ENCODE measurements at regions not wholly inside any gene's neighbourhood (a gene's known extent, or its start where the extent isn't known, plus 50 kb on each side); places are given as distances from the start of the nearest gene placed in this dataset.

DNA sequence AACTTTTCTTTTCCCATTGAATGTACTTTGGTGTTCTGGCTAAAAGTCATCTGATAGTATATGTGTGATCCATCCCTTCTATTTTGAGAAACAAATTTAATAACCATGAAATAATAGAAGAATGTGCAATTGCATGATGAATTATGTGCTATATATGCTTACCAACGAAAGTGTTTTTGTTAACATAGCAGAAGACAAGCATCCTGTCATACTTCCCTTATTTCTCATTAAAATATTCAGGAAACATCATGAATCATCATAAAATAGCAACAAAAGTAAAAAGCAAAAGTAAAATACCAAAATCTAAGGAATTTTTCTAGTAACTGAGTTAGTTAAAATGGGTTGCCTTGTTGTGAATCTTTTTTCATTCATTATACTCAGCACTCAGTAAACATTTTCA, 409.0 kb upstream of the PDE3A start:
- H3K4me3 ChIP-seq (ENCODE audit: low read length): no peak overlapping the region
- no peaks in the 10 kb centered on the region for H3K36me3 ChIP-seq (ENCODE audit: control insufficient read depth, insufficient read depth, low read length, severe bottlenecking)
- peak; percentile 39 for DNase-seq (ENCODE audit: low read depth)
- no peak overlapping the region for H3K9ac ChIP-seq (ENCODE audit: low read length)
- no peaks in the 10 kb centered on the region for H3K9me3 ChIP-seq (ENCODE audit: control insufficient read depth, low read length)
- H3K4me1 ChIP-seq (ENCODE audit: control insufficient read depth, insufficient read depth, low read length): peaks cover 15% of the 10 kb centered on the region
- no peaks in the 10 kb centered on the region for H3K27me3 ChIP-seq (replicated peaks; ENCODE audit: control insufficient read depth, insufficient read depth, low read length)

DNA sequence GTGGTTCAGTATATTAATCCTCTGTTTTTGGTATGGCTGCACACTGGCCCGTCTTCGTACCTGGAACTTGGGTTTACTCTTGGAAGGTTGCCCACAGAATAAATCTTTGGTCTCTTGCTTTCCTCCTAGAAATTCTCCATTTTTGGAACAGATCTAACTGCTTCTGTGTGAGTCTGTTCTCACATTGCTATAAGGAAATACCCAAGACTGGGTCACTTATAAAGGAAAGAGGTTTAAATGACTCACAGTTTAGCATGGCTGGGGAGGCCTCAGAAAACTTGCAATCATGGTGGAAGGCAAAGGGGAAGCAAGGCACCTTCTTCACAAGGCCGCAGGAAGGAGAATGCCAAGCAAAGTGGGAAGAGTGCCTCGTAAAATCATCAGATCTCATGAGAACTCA, 407.8 kb upstream of the PDE3A start:
- no peak for DNase-seq (ENCODE audit: low read depth)
- Histone ChIP-seq H3K4me3 (ENCODE audit: low read length) (no peak overlapping the region), H3K9me3 (ENCODE audit: control insufficient read depth, low read length) (no peaks in the 10 kb centered on the region), H3K36me3 (ENCODE audit: control insufficient read depth, insufficient read depth, low read length, severe bottlenecking) (no peaks in the 10 kb centered on the region), H3K27me3 (replicated peaks; ENCODE audit: control insufficient read depth, insufficient read depth, low read length) (no peaks in the 10 kb centered on the region), H3K9ac (ENCODE audit: low read length) (no peak overlapping the region), H3K4me1 (ENCODE audit: control insufficient read depth, insufficient read depth, low read length) (peaks cover 15% of the 10 kb centered on the region)

DNA sequence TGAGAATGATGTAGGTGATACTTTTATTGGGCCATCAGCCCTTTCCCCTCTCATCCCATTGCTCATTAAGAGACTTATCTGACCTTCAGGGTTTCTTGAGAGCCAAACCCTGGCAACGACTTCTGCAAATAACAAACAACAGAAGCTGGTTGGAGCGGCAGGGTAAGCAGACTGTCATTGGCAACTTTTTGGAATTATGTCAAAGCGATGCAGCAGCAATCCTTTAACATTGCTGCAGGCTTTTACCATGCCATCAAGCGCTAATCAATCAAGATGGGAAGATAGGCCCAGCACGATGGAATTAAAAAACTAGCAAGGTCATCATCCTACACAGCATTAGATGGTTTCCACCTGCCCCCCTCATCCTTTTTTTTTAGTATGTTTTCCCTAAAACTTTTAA, 406.1 kb upstream of the PDE3A start:
- Histone ChIP-seq H3K4me1 (ENCODE audit: control insufficient read depth, insufficient read depth, low read length) (peaks cover 18% of the 10 kb centered on the region), H3K9ac (ENCODE audit: low read length) (no peak overlapping the region), H3K9me3 (ENCODE audit: control insufficient read depth, low read length) (no peaks in the 10 kb centered on the region), H3K36me3 (ENCODE audit: control insufficient read depth, insufficient read depth, low read length, severe bottlenecking) (no peaks in the 10 kb centered on the region), H3K4me3 (ENCODE audit: low read length) (no peak overlapping the region), H3K27me3 (replicated peaks; ENCODE audit: control insufficient read depth, insufficient read depth, low read length) (no peaks in the 10 kb centered on the region)
- no peak for DNase-seq (ENCODE audit: low read depth)

- H3K9ac ChIP-seq (ENCODE audit: low read length): no peak overlapping the region
- no peak overlapping the region for H3K4me3 ChIP-seq (ENCODE audit: low read length)
- peaks cover 17% of the 10 kb centered on the region for H3K4me1 ChIP-seq (ENCODE audit: control insufficient read depth, insufficient read depth, low read length)
- no peaks in the 10 kb centered on the region for H3K9me3 ChIP-seq (ENCODE audit: control insufficient read depth, low read length)
- H3K36me3 ChIP-seq (ENCODE audit: control insufficient read depth, insufficient read depth, low read length, severe bottlenecking): no peaks in the 10 kb centered on the region
- H3K27me3 ChIP-seq (replicated peaks; ENCODE audit: control insufficient read depth, insufficient read depth, low read length): no peaks in the 10 kb centered on the region
- DNase-seq (ENCODE audit: low read depth): no peak
These were observed 404.4 kb upstream of the PDE3A start for GRCh38 chr12:19963972-19964371.

DNA sequence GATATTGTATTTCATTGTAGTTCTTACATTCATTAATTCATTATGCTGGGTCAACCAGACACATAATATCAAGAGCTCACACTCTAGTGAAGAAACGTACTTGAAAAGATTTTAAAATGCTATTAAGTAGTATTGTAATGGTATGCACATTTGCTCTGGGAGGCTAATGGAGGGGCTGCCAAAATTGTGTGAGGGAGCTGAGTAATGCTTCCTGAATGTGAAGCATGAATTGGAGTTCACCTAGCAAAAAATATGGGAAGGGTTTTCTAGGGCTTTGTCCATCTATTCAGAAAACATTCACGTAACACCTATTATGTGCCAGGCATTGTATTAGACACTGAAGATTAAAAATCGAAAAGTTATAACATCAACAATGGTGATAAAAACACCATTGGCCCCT, 403.8 kb upstream of the PDE3A start:
- H3K36me3 ChIP-seq (ENCODE audit: control insufficient read depth, insufficient read depth, low read length, severe bottlenecking): no peaks in the 10 kb centered on the region
- H3K4me3 ChIP-seq (ENCODE audit: low read length): no peak overlapping the region
- peaks cover 19% of the 10 kb centered on the region for H3K4me1 ChIP-seq (ENCODE audit: control insufficient read depth, insufficient read depth, low read length)
- H3K9ac ChIP-seq (ENCODE audit: low read length): no peak overlapping the region
- H3K9me3 ChIP-seq (ENCODE audit: control insufficient read depth, low read length): no peaks in the 10 kb centered on the region
- no peak for DNase-seq (ENCODE audit: low read depth)
- no peaks in the 10 kb centered on the region for H3K27me3 ChIP-seq (replicated peaks; ENCODE audit: control insufficient read depth, insufficient read depth, low read length)

- H3K4me3 ChIP-seq (ENCODE audit: low read length): no peak overlapping the region
- H3K9ac ChIP-seq (ENCODE audit: low read length): no peak overlapping the region
- peaks cover 26% of the 10 kb centered on the region for H3K4me1 ChIP-seq (ENCODE audit: control insufficient read depth, insufficient read depth, low read length)
- H3K9me3 ChIP-seq (ENCODE audit: control insufficient read depth, low read length): no peaks in the 10 kb centered on the region
- H3K36me3 ChIP-seq (ENCODE audit: control insufficient read depth, insufficient read depth, low read length, severe bottlenecking): no peaks in the 10 kb centered on the region
- no peaks in the 10 kb centered on the region for H3K27me3 ChIP-seq (replicated peaks; ENCODE audit: control insufficient read depth, insufficient read depth, low read length)
- DNase-seq (ENCODE audit: low read depth): no peak
These were observed 402.9 kb upstream of the PDE3A start for GRCh38 chr12:19965196-19966038.

- no peaks in the 10 kb centered on the region for H3K9me3 ChIP-seq (ENCODE audit: control insufficient read depth, low read length)
- H3K4me3 ChIP-seq (ENCODE audit: low read length): no peak overlapping the region
- no peak overlapping the region for H3K9ac ChIP-seq (ENCODE audit: low read length)
- H3K27me3 ChIP-seq (replicated peaks; ENCODE audit: control insufficient read depth, insufficient read depth, low read length): no peaks in the 10 kb centered on the region
- H3K36me3 ChIP-seq (ENCODE audit: control insufficient read depth, insufficient read depth, low read length, severe bottlenecking): no peaks in the 10 kb centered on the region
- DNase-seq (ENCODE audit: low read depth): no peak
- peaks cover 32% of the 10 kb centered on the region for H3K4me1 ChIP-seq (ENCODE audit: control insufficient read depth, insufficient read depth, low read length)
These were observed 401.3 kb upstream of the PDE3A start for GRCh38 chr12:19967001-19967400.

GRCh38 chr12:19967431-19967830, 400.9 kb upstream of the PDE3A start:
- Histone ChIP-seq H3K4me1 (ENCODE audit: control insufficient read depth, insufficient read depth, low read length) (peaks cover 32% of the 10 kb centered on the region), H3K9ac (ENCODE audit: low read length) (no peak overlapping the region), H3K36me3 (ENCODE audit: control insufficient read depth, insufficient read depth, low read length, severe bottlenecking) (no peaks in the 10 kb centered on the region), H3K4me3 (ENCODE audit: low read length) (no peak overlapping the region), H3K27me3 (replicated peaks; ENCODE audit: control insufficient read depth, insufficient read depth, low read length) (no peaks in the 10 kb centered on the region), H3K9me3 (ENCODE audit: control insufficient read depth, low read length) (no peaks in the 10 kb centered on the region)
- peak; percentile 84 for DNase-seq (ENCODE audit: low read depth)

- H3K4me1 ChIP-seq (ENCODE audit: control insufficient read depth, insufficient read depth, low read length): peaks cover 26% of the 10 kb centered on the region
- H3K4me3 ChIP-seq (ENCODE audit: low read length): no peak overlapping the region
- H3K36me3 ChIP-seq (ENCODE audit: control insufficient read depth, insufficient read depth, low read length, severe bottlenecking): no peaks in the 10 kb centered on the region
- H3K9me3 ChIP-seq (ENCODE audit: control insufficient read depth, low read length): no peaks in the 10 kb centered on the region
- H3K27me3 ChIP-seq (replicated peaks; ENCODE audit: control insufficient read depth, insufficient read depth, low read length): no peaks in the 10 kb centered on the region
- H3K9ac ChIP-seq (ENCODE audit: low read length): no peak overlapping the region
- peak; percentile 92 for DNase-seq (ENCODE audit: low read depth)
These were observed 398.2 kb upstream of the PDE3A start for GRCh38 chr12:19970116-19970515.

DNA sequence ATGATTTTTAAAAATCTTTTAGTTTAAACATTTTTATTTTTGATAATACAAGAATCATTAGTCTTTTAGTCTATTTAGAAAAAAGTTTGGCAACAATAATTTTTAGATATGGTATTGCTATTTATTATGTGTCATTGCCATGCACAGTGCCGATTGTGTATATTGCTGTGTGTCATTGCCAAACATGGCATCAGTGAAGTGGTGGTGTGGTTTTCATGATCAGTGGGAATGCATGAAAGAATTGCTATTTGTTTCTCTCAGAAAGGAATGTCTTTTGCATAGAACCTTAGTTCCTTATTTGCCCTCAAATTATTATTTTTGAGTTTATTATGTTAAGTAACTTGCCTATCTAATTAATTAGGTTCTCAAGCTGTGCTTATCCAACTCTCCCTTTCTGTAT, 397.5 kb upstream of the PDE3A start:
- H3K27me3 ChIP-seq (replicated peaks; ENCODE audit: control insufficient read depth, insufficient read depth, low read length): no peaks in the 10 kb centered on the region
- peak; percentile 49 for DNase-seq (ENCODE audit: low read depth)
- peaks cover 26% of the 10 kb centered on the region for H3K4me1 ChIP-seq (ENCODE audit: control insufficient read depth, insufficient read depth, low read length)
- no peak overlapping the region for H3K9ac ChIP-seq (ENCODE audit: low read length)
- H3K9me3 ChIP-seq (ENCODE audit: control insufficient read depth, low read length): no peaks in the 10 kb centered on the region
- H3K36me3 ChIP-seq (ENCODE audit: control insufficient read depth, insufficient read depth, low read length, severe bottlenecking): no peaks in the 10 kb centered on the region
- H3K4me3 ChIP-seq (ENCODE audit: low read length): no peak overlapping the region

DNA sequence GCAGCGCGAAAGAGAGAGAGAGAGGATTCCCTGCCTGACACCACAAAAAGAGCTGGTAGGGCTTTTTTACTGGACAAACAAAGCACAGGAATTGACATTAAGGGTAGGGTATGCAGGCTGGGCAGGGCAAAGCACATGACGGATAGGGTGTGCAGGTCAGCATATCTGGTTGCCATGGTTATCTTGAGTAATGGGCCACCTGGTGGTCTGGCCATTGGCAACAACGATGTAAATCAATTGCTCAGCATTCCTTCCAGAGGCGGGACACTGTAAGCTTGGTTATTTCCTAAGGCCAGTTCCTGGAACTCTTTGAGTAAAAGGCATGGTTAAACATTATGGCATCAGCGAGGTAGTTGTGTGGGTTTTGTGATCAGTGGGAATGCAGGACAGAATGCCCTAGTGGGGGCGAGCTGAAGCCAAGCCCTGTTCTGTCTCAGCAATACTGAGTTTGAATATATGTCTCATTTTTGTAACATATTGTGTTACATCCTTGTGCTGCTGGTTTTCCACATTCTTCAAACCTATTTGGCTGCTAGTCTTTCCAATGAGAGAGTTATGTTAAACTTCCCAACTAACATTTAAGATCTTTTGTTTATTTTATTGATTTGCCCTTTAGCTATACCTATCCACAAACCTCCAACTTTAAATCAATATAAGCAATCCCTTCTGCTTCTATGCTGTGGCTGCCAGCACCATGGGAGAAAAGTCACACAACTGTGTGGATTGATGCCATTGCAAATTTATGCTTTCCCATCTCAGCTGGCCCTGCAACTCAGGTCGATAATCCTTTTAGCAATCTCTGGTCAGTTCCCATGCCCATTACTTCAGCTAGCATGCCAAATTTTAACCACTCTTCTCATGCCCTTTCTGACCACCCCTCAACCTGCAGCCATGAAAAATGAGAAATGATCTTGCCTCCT, 396.7 kb upstream of the PDE3A start:
- DNase-seq (ENCODE audit: low read depth): peak; percentile 81
- no peaks in the 10 kb centered on the region for H3K9me3 ChIP-seq (ENCODE audit: control insufficient read depth, low read length)
- no peaks in the 10 kb centered on the region for H3K27me3 ChIP-seq (replicated peaks; ENCODE audit: control insufficient read depth, insufficient read depth, low read length)
- H3K36me3 ChIP-seq (ENCODE audit: control insufficient read depth, insufficient read depth, low read length, severe bottlenecking): no peaks in the 10 kb centered on the region
- H3K9ac ChIP-seq (ENCODE audit: low read length): no peak overlapping the region
- no peak overlapping the region for H3K4me3 ChIP-seq (ENCODE audit: low read length)
- peaks cover 26% of the 10 kb centered on the region for H3K4me1 ChIP-seq (ENCODE audit: control insufficient read depth, insufficient read depth, low read length)
